GM12878 (cell line): ENCODE measurements at regions not wholly inside any gene's neighbourhood (a gene's known extent, or its start where the extent isn't known, plus 50 kb on each side); places are given as distances from the start of the nearest gene placed in this dataset.

Experiments used
- ATAC-seq: fragments of 200-7000 bp; cut with Tn5 transposase; 3 replicates; pipeline ENCODE4 v1.9.1; 2020; ENCODE audit warnings: mild to moderate bottlenecking, moderate library complexity
- BruUV-seq: library from RNA; stranded (reverse); fragments of 400-500 nt; replicated peaks from 2 replicates; lab custom pipeline; 2021; lab: Mats Ljungman, UMichigan
- CTCF ChIA-PET: fragments of 300-600 bp; sonication (Branson Sonifier 250); formaldehyde crosslinking; extraction: SDS; loops from one replicate; lab custom pipeline; 2021; ENCODE audit warnings: inconsistent platforms; lab: Yijun Ruan, JAX
- POLR2A ChIA-PET: fragments of 350-600 bp; formaldehyde crosslinking; extraction: SDS; loops from one replicate; lab custom pipeline; 2021; ENCODE audit warnings: inconsistent platforms; lab: Charles Lee
- RAD21 ChIA-PET: fragments of 300-600 bp; sonication (Branson Sonifier 250); formaldehyde crosslinking; loops from one replicate; lab custom pipeline; 2023; ENCODE audit warnings: antibody characterized with exemption; ENCODE audit not compliant: unreplicated experiment; lab: Charles Lee
- SMC1A ChIA-PET: fragments of 300-600 bp; sonication (Branson Sonifier 250); formaldehyde crosslinking; loops from one replicate; lab custom pipeline; 2023; ENCODE audit not compliant: unreplicated experiment, uncharacterized antibody; lab: Charles Lee
- DNase-seq: peaks from one replicate; pipeline ENCODE4 v3.0.0-alpha.2; 2011; ENCODE audit warnings: low read depth, low spot score
- FAIRE-seq: peaks from 3 replicates; lab custom pipeline; 2011; peaks lifted over from hg19 to GRCh38; lab: Jason Lieb, UNC
- H2AFZ ChIP-seq: 2 replicates; pipeline ENCODE4 v1.6.0; 2011; ENCODE audit warnings: low read depth, low read length, control low read depth; ENCODE audit not compliant: control insufficient read depth
- H3K27ac ChIP-seq: 2 replicates; pipeline ENCODE4 v1.5.1; 2011; ENCODE audit warnings: control low read depth; ENCODE audit not compliant: control insufficient read depth, insufficient read depth
- H3K27me3 ChIP-seq, 2 experiments: replicated peaks in 1 of 2; 2 replicates each; pipeline versions ENCODE4 v1.6.0 to v1.6.1; 2011; ENCODE audit warnings: low read length in 1 of 2; ENCODE audit not compliant: control insufficient read depth in 2 of 2, insufficient read depth in 2 of 2
- H3K36me3 ChIP-seq, 2 experiments: 2 replicates each; pipeline ENCODE4 v1.5.1; 2011; ENCODE audit warnings: low read length in 1 of 2; ENCODE audit not compliant: control insufficient read depth in 2 of 2, insufficient read depth in 2 of 2
- H3K4me1 ChIP-seq: 2 replicates; pipeline ENCODE4 v1.6.1; 2011; ENCODE audit warnings: mild to moderate bottlenecking, low read length, moderate library complexity, mixed read lengths; ENCODE audit not compliant: control insufficient read depth, insufficient read depth
- H3K4me2 ChIP-seq: 2 replicates; pipeline ENCODE4 v1.6.0; 2011; ENCODE audit warnings: control low read depth; ENCODE audit not compliant: control insufficient read depth, insufficient read depth
- H3K4me3 ChIP-seq: fragments of 200-600 bp; sonication (generic); 2 replicates; pipeline ENCODE4 v1.5.1; 2016
- H3K79me2 ChIP-seq: 2 replicates; pipeline ENCODE4 v1.6.0; 2011; ENCODE audit warnings: low read length; ENCODE audit not compliant: control insufficient read depth, insufficient read depth
- H3K9ac ChIP-seq: 2 replicates; pipeline ENCODE4 v1.8.0; 2011; ENCODE audit warnings: low read length, control low read depth, mixed read lengths; ENCODE audit not compliant: control insufficient read depth, insufficient read depth
- H3K9me3 ChIP-seq: replicated peaks from 3 replicates; pipeline ENCODE4 v1.5.1; 2011; ENCODE audit warnings: mild to moderate bottlenecking, low read length; ENCODE audit not compliant: control insufficient read depth, insufficient read depth
- H4K20me1 ChIP-seq: 2 replicates; pipeline ENCODE4 v1.6.0; 2011; ENCODE audit not compliant: control insufficient read depth, insufficient read depth
- CBX5 ChIP-seq: sonication (generic); IDR thresholded peaks from 2 replicates; pipeline ENCODE4 v1.6.1; 2016; ENCODE audit warnings: low read depth, moderate library complexity, mild to moderate bottlenecking, inconsistent platforms
- CHD2 ChIP-seq: IDR thresholded peaks from 2 replicates; pipeline ENCODE4 v1.6.1; 2011; ENCODE audit warnings: low read depth, low read length, improper control_type of control experiment, borderline replicate concordance
- EED ChIP-seq: sonication (generic); IDR thresholded peaks from 2 replicates; pipeline ENCODE4 v1.6.1; 2016; ENCODE audit warnings: antibody characterized with exemption, low read depth
- GABPA ChIP-seq: IDR thresholded peaks from 2 replicates; pipeline ENCODE4 v1.6.1; 2014; ENCODE audit warnings: antibody characterized with exemption, low read depth, mild to moderate bottlenecking, inconsistent platforms
- IKZF1 ChIP-seq: fragments of 450-650 bp; conservative IDR thresholded peaks from 2 replicates; pipeline ENCODE4 v1.6.1; 2017; ENCODE audit warnings: antibody characterized with exemption, mild to moderate bottlenecking
- JUNB ChIP-seq: IDR thresholded peaks from 2 replicates; pipeline ENCODE4 v1.6.1; 2016; ENCODE audit warnings: antibody characterized with exemption, mild to moderate bottlenecking
- KAT2A ChIP-seq: conservative IDR thresholded peaks from 2 replicates; pipeline ENCODE4 v1.6.1; 2011; ENCODE audit warnings: low read depth, low read length; ENCODE audit not compliant: control insufficient read depth
- MEF2A ChIP-seq: IDR thresholded peaks from 2 replicates; pipeline ENCODE4 v1.6.1; 2011; ENCODE audit warnings: low read depth, mild to moderate bottlenecking, low read length, moderate library complexity; ENCODE audit not compliant: insufficient read depth
- MEF2B ChIP-seq: fragments of 450-650 bp; IDR thresholded peaks from 2 replicates; pipeline ENCODE4 v1.6.1; 2018; ENCODE audit warnings: mild to moderate bottlenecking, moderate library complexity; ENCODE audit not compliant: partially characterized antibody, poor library complexity, severe bottlenecking
- NBN ChIP-seq: fragments of 450-650 bp; IDR thresholded peaks from 2 replicates; pipeline ENCODE4 v1.6.1; 2016
- PML ChIP-seq: IDR thresholded peaks from 2 replicates; pipeline ENCODE4 v1.6.1; 2012; ENCODE audit warnings: low read length, inconsistent platforms
- RAD51 ChIP-seq: fragments of 450-650 bp; IDR thresholded peaks from 2 replicates; pipeline ENCODE4 v1.6.1; 2016; ENCODE audit warnings: moderate library complexity, mild to moderate bottlenecking, inconsistent platforms
- RELA ChIP-seq: fragments of 450-650 bp; IDR thresholded peaks from 2 replicates; pipeline ENCODE4 v1.8.0; 2014; ENCODE audit warnings: borderline replicate concordance; ENCODE audit not compliant: partially characterized antibody
- SRF ChIP-seq, 2 experiments: IDR thresholded peaks; 2 replicates each; pipeline ENCODE4 v1.6.1; 2011; ENCODE audit warnings: low read depth in 2 of 2, low read length in 2 of 2, mild to moderate bottlenecking in 1 of 2, moderate library complexity in 1 of 2
- TARDBP ChIP-seq: IDR thresholded peaks from 2 replicates; pipeline ENCODE4 v1.6.1; 2016; ENCODE audit warnings: borderline replicate concordance
- ZNF217 ChIP-seq: fragments of 450-650 bp; IDR thresholded peaks from 2 replicates; pipeline ENCODE4 v1.6.1; 2017; ENCODE audit warnings: antibody characterized with exemption, mild to moderate bottlenecking
- WGBS: methylation state at CpG from one replicate; pipeline ENCODE4 v1.1.6; 2016; ENCODE audit warnings: low lambda C conversion rate; ENCODE audit not compliant: insufficient replicate concordance, insufficient coverage; ENCODE audit errors: missing lambda C conversion rate; 5-methylcytosine and 5-hydroxymethylcytosine counted together
- in situ Hi-C: fragments of 300-500 bp; cut with MboI; formaldehyde crosslinking; loops from 9 replicates; pipeline ENCODE4 v1.14.3; 2018; ENCODE audit warnings: mixed read lengths
- intact Hi-C: fragments of 100-400 bp; cut with micrococcal nuclease; formaldehyde crosslinking; loops from one replicate; pipeline ENCODE4 v1.14.2; 2022; ENCODE audit not compliant: unreplicated experiment
- TF ChIP-seq, protein P1 (sequence below): fragments of 450-650 bp; formaldehyde crosslinking; IDR thresholded peaks from 2 replicates; pipeline ENCODE4 v1.5.0; 2022; ENCODE audit warnings: mild to moderate bottlenecking, missing genetic modification characterization
- TF ChIP-seq, protein P2 (sequence below): IDR thresholded peaks from 2 replicates; pipeline ENCODE4 v1.6.1; 2012; ENCODE audit warnings: low read depth, low read length, improper control_type of control experiment
- TF ChIP-seq, protein P3 (sequence below): fragments of 450-650 bp; IDR thresholded peaks from 2 replicates; pipeline ENCODE4 v1.6.1; 2018; ENCODE audit warnings: mild to moderate bottlenecking, low read depth, moderate library complexity; ENCODE audit not compliant: partially characterized antibody

DNA sequence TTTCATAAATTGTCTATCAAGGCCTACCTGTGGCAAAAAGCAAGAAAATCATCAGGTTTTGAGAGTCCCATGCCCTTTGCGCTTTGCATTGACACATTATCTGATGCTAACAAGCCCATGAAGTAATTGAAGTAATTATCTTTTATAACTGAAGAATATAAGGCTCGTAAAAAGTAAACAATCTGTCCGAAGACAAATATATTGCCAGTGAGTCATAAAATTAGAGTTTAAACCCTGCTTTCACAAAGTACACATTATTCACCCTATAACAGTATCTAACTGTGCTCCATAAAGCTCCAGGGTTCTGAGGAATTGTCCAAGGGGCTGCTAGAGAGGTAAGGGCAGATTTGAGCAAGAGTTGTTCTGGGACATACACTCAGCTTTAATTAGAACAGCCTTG, 102.3 kb upstream of the PPP1R3A start:
- ChIA-PET POLR2A (no interaction called here), SMC1A (no interaction called here), CTCF (no interaction called here), RAD21 (no interaction called here)
- ATAC-seq (no peak), FAIRE-seq (no peak), DNase-seq (no peak)
- no peaks in the 10 kb centered on the region for H3K4me1 ChIP-seq
- H3K4me3 ChIP-seq, result no peak overlapping the region
- H3K4me2 ChIP-seq, result no peak overlapping the region
- H3K27ac ChIP-seq, result no peak overlapping the region
- H3K36me3 ChIP-seq, result no peaks in the 10 kb centered on the region
- 10% methylated on average over 3 of the region's 3 CpGs for WGBS
- in situ Hi-C loops, result no loop called here
- TF ChIP-seq MEF2B (no peak), NBN (no peak), KAT2A (no peak), RELA (no peak), CBX5 (no peak), IKZF1 (no peak), CHD2 (no peak), JUNB (no peak), SRF (IDR thresholded peaks at IDR 0.05; ENCODE audit: low read depth in 2 of 2, low read length in 2 of 2) (no peak), TARDBP (no peak), ZNF217 (no peak), RAD51 (no peak), MEF2A (no peak), PML (no peak), EED (no peak), GABPA (no peak)
- TF ChIP-seq, protein P1, sequence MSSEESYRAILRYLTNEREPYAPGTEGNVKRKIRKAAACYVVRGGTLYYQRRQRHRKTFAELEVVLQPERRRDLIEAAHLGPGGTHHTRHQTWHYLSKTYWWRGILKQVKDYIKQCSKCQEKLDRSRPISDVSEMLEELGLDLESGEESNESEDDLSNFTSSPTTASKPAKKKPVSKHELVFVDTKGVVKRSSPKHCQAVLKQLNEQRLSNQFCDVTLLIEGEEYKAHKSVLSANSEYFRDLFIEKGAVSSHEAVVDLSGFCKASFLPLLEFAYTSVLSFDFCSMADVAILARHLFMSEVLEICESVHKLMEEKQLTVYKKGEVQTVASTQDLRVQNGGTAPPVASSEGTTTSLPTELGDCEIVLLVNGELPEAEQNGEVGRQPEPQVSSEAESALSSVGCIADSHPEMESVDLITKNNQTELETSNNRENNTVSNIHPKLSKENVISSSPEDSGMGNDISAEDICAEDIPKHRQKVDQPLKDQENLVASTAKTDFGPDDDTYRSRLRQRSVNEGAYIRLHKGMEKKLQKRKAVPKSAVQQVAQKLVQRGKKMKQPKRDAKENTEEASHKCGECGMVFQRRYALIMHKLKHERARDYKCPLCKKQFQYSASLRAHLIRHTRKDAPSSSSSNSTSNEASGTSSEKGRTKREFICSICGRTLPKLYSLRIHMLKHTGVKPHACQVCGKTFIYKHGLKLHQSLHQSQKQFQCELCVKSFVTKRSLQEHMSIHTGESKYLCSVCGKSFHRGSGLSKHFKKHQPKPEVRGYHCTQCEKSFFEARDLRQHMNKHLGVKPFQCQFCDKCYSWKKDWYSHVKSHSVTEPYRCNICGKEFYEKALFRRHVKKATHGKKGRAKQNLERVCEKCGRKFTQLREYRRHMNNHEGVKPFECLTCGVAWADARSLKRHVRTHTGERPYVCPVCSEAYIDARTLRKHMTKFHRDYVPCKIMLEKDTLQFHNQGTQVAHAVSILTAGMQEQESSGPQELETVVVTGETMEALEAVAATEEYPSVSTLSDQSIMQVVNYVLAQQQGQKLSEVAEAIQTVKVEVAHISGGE (CRISPR knock-in tag), result no peak
- TF ChIP-seq, protein P2, sequence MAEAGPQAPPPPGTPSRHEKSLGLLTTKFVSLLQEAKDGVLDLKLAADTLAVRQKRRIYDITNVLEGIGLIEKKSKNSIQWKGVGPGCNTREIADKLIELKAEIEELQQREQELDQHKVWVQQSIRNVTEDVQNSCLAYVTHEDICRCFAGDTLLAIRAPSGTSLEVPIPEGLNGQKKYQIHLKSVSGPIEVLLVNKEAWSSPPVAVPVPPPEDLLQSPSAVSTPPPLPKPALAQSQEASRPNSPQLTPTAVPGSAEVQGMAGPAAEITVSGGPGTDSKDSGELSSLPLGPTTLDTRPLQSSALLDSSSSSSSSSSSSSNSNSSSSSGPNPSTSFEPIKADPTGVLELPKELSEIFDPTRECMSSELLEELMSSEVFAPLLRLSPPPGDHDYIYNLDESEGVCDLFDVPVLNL, result no peak
- TF ChIP-seq, protein P3, sequence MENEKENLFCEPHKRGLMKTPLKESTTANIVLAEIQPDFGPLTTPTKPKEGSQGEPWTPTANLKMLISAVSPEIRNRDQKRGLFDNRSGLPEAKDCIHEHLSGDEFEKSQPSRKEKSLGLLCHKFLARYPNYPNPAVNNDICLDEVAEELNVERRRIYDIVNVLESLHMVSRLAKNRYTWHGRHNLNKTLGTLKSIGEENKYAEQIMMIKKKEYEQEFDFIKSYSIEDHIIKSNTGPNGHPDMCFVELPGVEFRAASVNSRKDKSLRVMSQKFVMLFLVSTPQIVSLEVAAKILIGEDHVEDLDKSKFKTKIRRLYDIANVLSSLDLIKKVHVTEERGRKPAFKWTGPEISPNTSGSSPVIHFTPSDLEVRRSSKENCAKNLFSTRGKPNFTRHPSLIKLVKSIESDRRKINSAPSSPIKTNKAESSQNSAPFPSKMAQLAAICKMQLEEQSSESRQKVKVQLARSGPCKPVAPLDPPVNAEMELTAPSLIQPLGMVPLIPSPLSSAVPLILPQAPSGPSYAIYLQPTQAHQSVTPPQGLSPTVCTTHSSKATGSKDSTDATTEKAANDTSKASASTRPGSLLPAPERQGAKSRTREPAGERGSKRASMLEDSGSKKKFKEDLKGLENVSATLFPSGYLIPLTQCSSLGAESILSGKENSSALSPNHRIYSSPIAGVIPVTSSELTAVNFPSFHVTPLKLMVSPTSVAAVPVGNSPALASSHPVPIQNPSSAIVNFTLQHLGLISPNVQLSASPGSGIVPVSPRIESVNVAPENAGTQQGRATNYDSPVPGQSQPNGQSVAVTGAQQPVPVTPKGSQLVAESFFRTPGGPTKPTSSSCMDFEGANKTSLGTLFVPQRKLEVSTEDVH, result no peak
- intact Hi-C loops, result loop anchor here (10.0 kb wide), 3 partner anchors 246 to 1664 kb away; no protein-coding TSS in a partner anchor
- H3K79me2 ChIP-seq, result no peaks in the 10 kb centered on the region
- H3K9ac ChIP-seq, result no peak overlapping the region
- no peaks in the 10 kb centered on the region for H3K9me3 ChIP-seq
- H2AFZ ChIP-seq, result no peak overlapping the region
- H3K27me3 ChIP-seq, result no peaks in the 10 kb centered on the region; a peak in 1 of 4 replicates
- no TSS peak for BruUV-seq
- no peaks in the 10 kb centered on the region for H4K20me1 ChIP-seq
